HL-60 (cell line): ENCODE measurements at regions not wholly inside any gene's neighbourhood (a gene's known extent, or its start where the extent isn't known, plus 50 kb on each side); places are given as distances from the start of the nearest gene placed in this dataset.

ENCODE experiments used
- DNase-seq, 2 experiments: peaks; one replicate each; pipeline ENCODE4 v3.0.0-alpha.2; 2010 to 2020; ENCODE audit warnings: low read depth in 1 of 2, low spot score in 1 of 2
- H3K27ac ChIP-seq: fragments of 250-450 bp; sonication (Bioruptor Pico); replicated peaks from 2 replicates; pipeline ENCODE4 v1.5.1; 2020; ENCODE audit warnings: mild to moderate bottlenecking, moderate library complexity
- H3K27me3 ChIP-seq: fragments of 250-450 bp; sonication (Bioruptor Pico); 2 replicates; pipeline ENCODE4 v1.5.1; 2021; ENCODE audit warnings: mild to moderate bottlenecking, moderate library complexity; ENCODE audit not compliant: insufficient read depth, poor library complexity, severe bottlenecking
- H3K4me3 ChIP-seq: replicated peaks from 2 replicates; pipeline ENCODE4 v1.5.1; 2011; ENCODE audit warnings: mild to moderate bottlenecking, control low read depth, low read length; ENCODE audit not compliant: insufficient read depth
- CTCF ChIP-seq: IDR thresholded peaks from one replicate; pipeline ENCODE4 v1.5.1; 2011; ENCODE audit warnings: low read length, control low read depth, inconsistent platforms; ENCODE audit not compliant: insufficient read depth
- GABPA ChIP-seq: IDR thresholded peaks from 2 replicates; pipeline ENCODE4 v1.6.1; 2012; ENCODE audit warnings: low read depth
- POLR2AphosphoS5 ChIP-seq: IDR thresholded peaks from 2 replicates; pipeline ENCODE4 v1.6.1; 2012; ENCODE audit warnings: low read depth
- REST ChIP-seq: IDR thresholded peaks from 2 replicates; pipeline ENCODE4 v1.6.1; 2012; ENCODE audit warnings: low read depth; ENCODE audit not compliant: insufficient replicate concordance
- SPI1 ChIP-seq: IDR thresholded peaks from 2 replicates; pipeline ENCODE4 v1.6.1; 2012; ENCODE audit warnings: low read depth, mild to moderate bottlenecking, borderline replicate concordance

- TF ChIP-seq POLR2AphosphoS5, result no peak
- no peak for TF ChIP-seq REST
- no peak for TF ChIP-seq SPI1
- no peak for TF ChIP-seq GABPA
- no peak for TF ChIP-seq CTCF
- H3K27ac ChIP-seq, result no peak overlapping the region
- no peak overlapping the region for H3K4me3 ChIP-seq
- H3K27me3 ChIP-seq, result no peaks in the 10 kb centered on the region
- DNase-seq, result no peak
Measured at GRCh38 chr12:102565555-102565954, 85.2 kb upstream of the IGF1 start.

- TF ChIP-seq GABPA (no peak), REST (no peak), POLR2AphosphoS5 (no peak), SPI1 (no peak), CTCF (no peak)
- H3K4me3 ChIP-seq, result no peak overlapping the region
- H3K27me3 ChIP-seq, result no peaks in the 10 kb centered on the region
- no peak for DNase-seq
- no peak overlapping the region for H3K27ac ChIP-seq
Measured at GRCh38 chr12:102564026-102564425, 83.7 kb upstream of the IGF1 start.

- H3K4me3 ChIP-seq, result no peak overlapping the region
- no peaks in the 10 kb centered on the region for H3K27me3 ChIP-seq
- no peak for TF ChIP-seq REST
- no peak for TF ChIP-seq POLR2AphosphoS5
- TF ChIP-seq SPI1, result no peak
- TF ChIP-seq GABPA, result no peak
- TF ChIP-seq CTCF, result no peak
- no peak overlapping the region for H3K27ac ChIP-seq
- DNase-seq, result no peak
Measured at GRCh38 chr12:102562836-102563425, 82.6 kb upstream of the IGF1 start.
